ENCODE measurements at regions not wholly inside any gene's neighbourhood (a gene's known extent, or its start where the extent isn't known, plus 50 kb on each side); places are given as distances from the start of the nearest gene placed in this dataset.

GRCh38 chr4:124484008-124484407 lies 228.5 kb downstream of the ANKRD50 start:
- intact Hi-C loops (cut with micrococcal nuclease), result no loop called here
- Mint-ChIP-seq H3K4me1 (no peaks in the 10 kb centered on the region), H3K27me3 (no peaks in the 10 kb centered on the region), H3K27ac (no peak overlapping the region), H3K9me3 (ENCODE audit: insufficient read depth) (no peaks in the 10 kb centered on the region), H3K4me3 (no peak overlapping the region)
- H3K79me2 ChIP-seq (ENCODE audit: control insufficient read depth, insufficient read depth, low read length), result no peaks in the 10 kb centered on the region
- H3K36me3 ChIP-seq (replicated peaks in 1 of 2; ENCODE audit: control extremely low read depth in 1 of 2, control insufficient read depth in 1 of 2, extremely low read depth in 1 of 2, insufficient read depth in 2 of 2, low read length in 1 of 2), result no peaks in the 10 kb centered on the region
- no peak overlapping the region for H3K27ac ChIP-seq (ENCODE audit: low read length in 2 of 2)
- H3K9me3 ChIP-seq (ENCODE audit: control extremely low read depth in 1 of 3, control insufficient read depth in 2 of 3, insufficient read depth in 1 of 3, low read length in 2 of 3), result no peaks in the 10 kb centered on the region
- no peak overlapping the region for H3K9ac ChIP-seq (ENCODE audit: low read length)
- DNase-seq, result no peak
- H4K20me1 ChIP-seq (ENCODE audit: control insufficient read depth, insufficient read depth, low read length, poor library complexity, severe bottlenecking), result no peaks in the 10 kb centered on the region
- no peak overlapping the region for H3K4me3 ChIP-seq (ENCODE audit: control extremely low read depth in 1 of 5, extremely low read depth in 1 of 5, insufficient read depth in 1 of 5, low read depth in 2 of 5, low read length in 4 of 5)
- no peak overlapping the region for H3K4me2 ChIP-seq (replicated peaks; ENCODE audit: low read depth, low read length, poor library complexity, severe bottlenecking)
- H3K4me1 ChIP-seq (ENCODE audit: control insufficient read depth in 2 of 2, insufficient read depth in 2 of 2, low read length in 2 of 2), result no peaks in the 10 kb centered on the region
- ChIA-PET CTCF (no interaction called here), POLR2A (no interaction called here)
- H2AFZ ChIP-seq (ENCODE audit: insufficient read depth, low read depth, low read length, poor library complexity, severe bottlenecking), result no peak overlapping the region
- no peak for ATAC-seq (ENCODE audit: low read depth)
- no peak for TF ChIP-seq CTCF (IDR thresholded peaks at IDR 0.05)
- no peak for TF ChIP-seq EZH2 (IDR thresholded peaks at IDR 0.05; ENCODE audit: borderline replicate concordance, insufficient read depth, low read depth, low read length, poor library complexity, severe bottlenecking)
- H3K27me3 ChIP-seq (replicated peaks in 1 of 4; ENCODE audit: control extremely low read depth in 1 of 4, control insufficient read depth in 3 of 4, insufficient read depth in 4 of 4, low read length in 3 of 4), result no peaks in the 10 kb centered on the region

- Histone ChIP-seq H3K4me3 (ENCODE audit: control extremely low read depth in 1 of 5, extremely low read depth in 1 of 5, insufficient read depth in 1 of 5, low read depth in 2 of 5, low read length in 4 of 5) (no peak overlapping the region), H4K20me1 (ENCODE audit: control insufficient read depth, insufficient read depth, low read length, poor library complexity, severe bottlenecking) (no peaks in the 10 kb centered on the region), H3K9me3 (ENCODE audit: control extremely low read depth in 1 of 3, control insufficient read depth in 2 of 3, insufficient read depth in 1 of 3, low read length in 2 of 3) (no peaks in the 10 kb centered on the region), H3K27ac (ENCODE audit: low read length in 2 of 2) (no peak overlapping the region), H3K27me3 (replicated peaks in 1 of 4; ENCODE audit: control extremely low read depth in 1 of 4, control insufficient read depth in 3 of 4, insufficient read depth in 4 of 4, low read length in 3 of 4) (no peaks in the 10 kb centered on the region), H2AFZ (ENCODE audit: insufficient read depth, low read depth, low read length, poor library complexity, severe bottlenecking) (no peak overlapping the region), H3K4me1 (ENCODE audit: control insufficient read depth in 2 of 2, insufficient read depth in 2 of 2, low read length in 2 of 2) (no peaks in the 10 kb centered on the region), H3K36me3 (replicated peaks in 1 of 2; ENCODE audit: control extremely low read depth in 1 of 2, control insufficient read depth in 1 of 2, extremely low read depth in 1 of 2, insufficient read depth in 2 of 2, low read length in 1 of 2) (no peaks in the 10 kb centered on the region), H3K79me2 (ENCODE audit: control insufficient read depth, insufficient read depth, low read length) (no peaks in the 10 kb centered on the region), H3K9ac (ENCODE audit: low read length) (no peak overlapping the region), H3K4me2 (replicated peaks; ENCODE audit: low read depth, low read length, poor library complexity, severe bottlenecking) (no peak overlapping the region)
- WGBS (ENCODE audit: insufficient coverage), result no CpG with 5 or more reads among the region's 2 CpGs
- ATAC-seq (ENCODE audit: low read depth) (no peak), DNase-seq (no peak)
- POLR2A ChIA-PET, result no interaction called here
- no peaks in the 10 kb centered on the region for H3K27me3 Mint-ChIP-seq
- intact Hi-C loops (cut with micrococcal nuclease), result no loop called here
- CTCF ChIA-PET, result no interaction called here
- TF ChIP-seq CTCF (IDR thresholded peaks at IDR 0.05) (no peak), EZH2 (IDR thresholded peaks at IDR 0.05; ENCODE audit: borderline replicate concordance, insufficient read depth, low read depth, low read length, poor library complexity, severe bottlenecking) (no peak)
- H3K4me3 Mint-ChIP-seq, result no peak overlapping the region
- H3K4me1 Mint-ChIP-seq, result no peaks in the 10 kb centered on the region
- no peak overlapping the region for H3K27ac Mint-ChIP-seq
- no peaks in the 10 kb centered on the region for H3K9me3 Mint-ChIP-seq (ENCODE audit: insufficient read depth)
These were observed 227.6 kb downstream of the ANKRD50 start for GRCh38 chr4:124484940-124485339.

Measured in B cell (primary cell).